NCI-H1930 (cell line): ENCODE measurements at regions not wholly inside any gene's neighbourhood (a gene's known extent, or its start where the extent isn't known, plus 50 kb on each side); places are given as distances from the start of the nearest gene placed in this dataset.

Source experiments
- DNase-seq, 2 experiments: peaks; one replicate each; lab custom pipeline; 2025; lab: John Stamatoyannopoulos, UW

GRCh38 chr4:32148111-32148666 is 1428.0 kb downstream of the PCDH7 start:
- DNase-seq = no peak

- no peak for DNase-seq
Measured at GRCh38 chr4:32158961-32159360, 1438.8 kb downstream of the PCDH7 start.

DNA sequence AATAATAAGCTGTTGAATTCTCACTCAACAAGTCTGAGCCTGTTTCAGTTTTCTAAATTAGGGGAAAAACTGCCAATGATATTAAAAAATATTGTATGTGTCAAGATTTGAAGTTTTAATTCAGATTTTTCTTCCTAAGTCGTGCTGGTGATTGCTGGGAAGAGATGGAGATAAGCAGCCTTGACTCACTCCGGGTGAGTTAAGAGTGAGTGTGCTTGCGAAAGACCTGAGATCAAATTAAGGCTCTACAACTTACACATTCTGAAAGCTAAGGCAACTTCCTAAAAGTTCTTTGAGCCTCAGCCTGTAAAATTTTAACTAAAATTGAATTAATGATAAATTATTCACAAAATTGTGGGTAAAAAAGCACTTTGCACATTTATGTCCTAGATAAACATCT is 1441.2 kb downstream of the PCDH7 start:
- DNase-seq = no peak

GRCh38 chr4:32163125-32163524 is 1443.0 kb downstream of the PCDH7 start:
- no peak for DNase-seq

GRCh38 chr4:32169841-32170240 is 1449.7 kb downstream of the PCDH7 start:
- no peak for DNase-seq

- DNase-seq = no peak
Measured at GRCh38 chr4:32172086-32172485, 1451.9 kb downstream of the PCDH7 start.

- DNase-seq = no peak
Measured at GRCh38 chr4:32172761-32173160, 1452.6 kb downstream of the PCDH7 start.

DNA sequence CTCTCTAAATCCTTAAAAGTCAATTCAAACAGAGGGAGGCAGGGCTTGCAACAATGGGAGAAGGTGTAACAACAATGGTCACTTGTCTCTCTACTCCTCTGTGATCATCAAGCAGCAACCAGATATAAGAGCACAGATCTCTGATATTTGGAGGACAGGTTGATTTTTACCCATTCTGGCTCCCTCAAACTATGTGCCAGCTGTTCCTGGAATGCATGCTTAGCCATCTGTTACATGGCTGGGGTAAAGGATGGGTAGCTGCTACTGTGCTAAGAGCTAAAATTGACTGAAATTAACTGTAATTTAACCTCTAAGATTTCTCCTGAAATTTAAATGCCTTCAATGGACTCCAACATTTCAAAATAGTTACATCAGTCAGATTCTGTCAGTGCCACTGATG is 1459.9 kb downstream of the PCDH7 start:
- no peak for DNase-seq

DNA sequence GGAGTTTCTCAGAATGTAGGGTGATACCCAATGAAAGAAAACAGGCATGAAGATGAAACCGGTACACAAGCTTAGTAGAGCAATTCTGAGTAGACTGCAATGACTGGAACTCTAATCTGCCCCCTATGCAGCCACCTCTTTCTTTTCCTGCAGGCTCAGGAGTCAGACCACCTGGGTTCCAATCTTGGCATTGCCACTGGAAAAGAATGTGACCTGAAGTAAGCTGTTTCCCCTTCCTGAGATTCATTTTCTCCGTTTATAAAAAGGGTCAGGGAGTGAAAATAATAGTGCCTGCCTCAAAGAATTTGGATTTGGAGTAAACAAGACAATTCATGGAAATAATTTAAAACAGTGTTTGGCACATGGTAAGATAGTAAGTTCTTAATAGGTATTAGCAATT is 1464.0 kb downstream of the PCDH7 start:
- DNase-seq = no peak

- DNase-seq = no peak
Measured at GRCh38 chr4:32189130-32189529, 1469.0 kb downstream of the PCDH7 start.

DNA sequence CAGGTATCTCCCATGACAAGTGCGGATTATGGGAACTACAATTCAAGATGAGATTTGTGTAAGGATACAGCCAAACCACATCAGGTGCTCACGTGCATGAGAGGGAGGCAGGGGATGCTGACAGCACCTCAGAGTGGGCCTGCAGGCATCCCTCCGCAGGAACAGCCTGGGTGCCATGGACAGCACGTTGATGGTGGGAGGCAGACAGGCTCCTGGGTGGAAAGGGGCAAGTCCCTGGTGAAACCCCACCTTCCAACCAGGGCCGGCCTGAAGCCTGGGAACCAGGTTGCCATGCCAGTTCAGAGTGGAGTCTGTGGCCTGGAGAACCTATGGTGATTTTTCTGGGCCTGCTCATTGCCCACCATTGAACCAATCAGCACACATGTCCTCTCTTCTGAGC is 1469.6 kb downstream of the PCDH7 start:
- DNase-seq = no peak

GRCh38 chr4:32191961-32192360 is 1471.8 kb downstream of the PCDH7 start:
- DNase-seq = no peak

GRCh38 chr4:32192363-32192762 is 1472.2 kb downstream of the PCDH7 start:
- no peak for DNase-seq

GRCh38 chr4:32192991-32193390 is 1472.8 kb downstream of the PCDH7 start:
- DNase-seq = no peak

GRCh38 chr4:32196950-32197688 is 1477.0 kb downstream of the PCDH7 start:
- DNase-seq = no peak

- no peak for DNase-seq
Measured at GRCh38 chr4:32199639-32200038, 1479.5 kb downstream of the PCDH7 start.

- DNase-seq = no peak
Measured at GRCh38 chr4:32203340-32203739, 1483.2 kb downstream of the PCDH7 start.

DNA sequence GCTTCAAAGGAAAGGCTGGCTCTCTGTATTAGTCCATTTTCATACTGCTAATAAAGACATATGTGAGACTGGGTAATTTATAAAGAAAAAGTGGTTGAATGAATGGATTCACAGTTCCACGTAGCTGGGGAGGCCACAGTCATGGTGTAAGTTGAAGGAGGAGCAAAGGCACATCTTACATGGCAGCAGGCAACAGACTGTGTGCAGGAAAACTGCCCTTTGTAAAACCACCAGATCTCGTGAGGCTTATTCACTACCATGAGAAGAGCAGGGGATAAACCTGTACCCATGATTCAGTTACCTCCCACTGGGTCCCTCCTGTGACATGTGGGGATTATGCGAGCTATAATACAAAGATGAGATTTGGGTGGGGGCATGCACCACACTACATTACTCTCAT is 1486.6 kb downstream of the PCDH7 start:
- no peak for DNase-seq

DNA sequence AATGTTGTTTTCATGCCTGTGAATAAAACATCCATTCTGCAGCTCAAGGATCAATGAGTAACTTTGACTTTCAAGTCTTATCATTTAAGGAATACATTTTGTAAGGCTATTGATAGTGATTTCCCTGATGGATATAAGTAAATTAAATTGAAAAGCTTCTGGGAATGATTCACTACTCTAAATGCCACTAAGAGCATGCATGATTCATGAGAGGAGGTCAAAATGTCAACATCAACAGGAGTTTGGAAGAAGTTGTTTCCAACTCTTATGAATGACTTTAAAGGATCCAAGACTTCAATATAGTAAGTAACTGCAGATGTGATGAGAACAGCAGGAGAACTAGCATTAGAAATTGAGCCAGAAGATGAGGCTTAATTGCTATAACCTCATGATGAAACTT is 1487.3 kb downstream of the PCDH7 start:
- DNase-seq = no peak

- DNase-seq = no peak
Measured at GRCh38 chr4:32215277-32215676, 1495.1 kb downstream of the PCDH7 start.

DNA sequence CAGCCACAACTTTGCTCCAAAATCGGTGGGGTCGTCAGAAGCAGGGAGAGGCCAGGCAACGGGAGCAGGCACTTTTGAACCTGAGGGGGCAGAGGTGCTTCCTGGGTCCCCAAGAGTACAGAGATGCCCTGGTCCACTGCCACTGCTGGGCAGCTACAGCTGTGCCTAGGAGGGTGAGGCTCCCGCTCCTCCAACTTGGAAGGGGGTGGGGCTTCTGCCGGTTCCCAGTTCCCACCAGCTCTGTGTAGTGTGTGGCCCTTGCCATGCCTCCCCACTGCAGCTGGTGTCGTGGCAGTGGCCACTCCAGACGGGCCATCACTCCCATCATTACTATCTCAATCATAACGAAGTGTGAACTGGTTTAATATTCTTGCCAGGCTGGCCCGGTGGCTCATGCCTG is 1496.3 kb downstream of the PCDH7 start:
- DNase-seq = no peak

GRCh38 chr4:32219306-32220075 is 1499.3 kb downstream of the PCDH7 start:
- no peak for DNase-seq

DNA sequence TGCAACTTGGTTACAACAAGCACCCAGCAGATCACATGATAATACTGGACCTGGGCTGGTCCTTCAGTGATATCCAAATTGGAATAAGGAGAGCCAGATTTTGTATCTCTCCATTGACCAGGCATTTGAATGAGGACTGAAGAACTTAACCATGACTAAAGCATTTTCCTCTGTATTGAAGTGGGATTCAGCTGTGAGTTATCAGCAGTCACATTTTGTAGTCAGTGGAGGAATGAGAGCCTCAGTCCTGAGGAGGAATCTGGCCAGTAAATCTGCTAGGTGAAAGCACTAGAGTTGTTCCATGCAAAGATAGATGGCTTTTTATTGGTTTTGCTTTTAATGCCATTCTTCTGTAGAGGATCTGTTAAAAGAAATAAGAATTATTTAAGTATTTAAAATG is 1506.0 kb downstream of the PCDH7 start:
- no peak for DNase-seq
